Stimulated activated CD4-positive, alpha-beta T cell treated with anti-CD3 and anti-CD28 coated beads, TNF-alpha, amount 100 ng/mL, for 48 hours (primary cell): ENCODE measurements at regions not wholly inside any gene's neighbourhood (a gene's known extent, or its start where the extent isn't known, plus 50 kb on each side); places are given as distances from the start of the nearest gene placed in this dataset.
A peak's percentile ranks its signal among the peaks of the same experiment; 100 is the strongest.
"Not testable (repeated sequence)": the region's sequence is repeated elsewhere in the genome, so short reads cannot be mapped to it uniquely, and the experiment has no call there.

Experiments used
- DNase-seq, 3 donors: peaks; one replicate each; pipeline ENCODE4 v3.0.0-alpha.2; 2020; ENCODE audit warnings: low read depth in 3 of 3

DNA sequence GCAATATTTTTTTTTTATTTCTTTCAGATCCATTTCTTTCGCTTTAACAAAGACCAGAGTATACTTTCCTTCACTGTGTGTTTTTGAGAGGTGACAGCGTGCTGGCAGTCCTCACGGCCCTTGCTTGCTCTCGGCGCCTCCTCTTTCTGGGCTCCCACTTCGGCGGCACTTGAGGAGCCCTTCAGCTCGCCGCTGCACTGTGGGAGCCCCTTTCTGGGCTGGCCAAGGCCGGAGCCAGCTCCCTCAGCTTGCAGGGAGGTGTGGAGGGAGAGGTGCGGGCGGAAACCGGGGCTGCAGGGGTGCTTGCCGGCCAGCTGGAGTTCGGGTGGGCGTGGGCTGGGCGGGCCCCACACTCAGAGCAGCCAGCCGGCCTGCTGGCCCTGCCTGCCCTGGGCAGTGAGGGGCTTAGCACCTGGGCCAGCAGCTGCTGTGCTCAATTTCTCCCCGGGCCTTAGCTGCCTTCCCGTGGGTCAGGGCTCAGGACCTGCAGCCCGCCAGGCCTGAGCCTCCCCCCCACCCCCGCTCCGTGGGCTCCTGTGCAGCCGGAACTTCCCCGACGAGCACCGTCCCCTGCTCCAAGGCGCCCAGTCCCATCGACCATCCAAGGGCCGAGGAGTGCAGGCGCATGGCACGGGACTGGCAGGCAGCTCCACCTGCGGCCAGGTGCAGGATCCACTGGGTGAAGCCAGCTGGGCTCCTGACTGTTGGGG, 1490.6 kb downstream of the OTOL1 start:
- DNase-seq, result not testable (repeated sequence)

DNA sequence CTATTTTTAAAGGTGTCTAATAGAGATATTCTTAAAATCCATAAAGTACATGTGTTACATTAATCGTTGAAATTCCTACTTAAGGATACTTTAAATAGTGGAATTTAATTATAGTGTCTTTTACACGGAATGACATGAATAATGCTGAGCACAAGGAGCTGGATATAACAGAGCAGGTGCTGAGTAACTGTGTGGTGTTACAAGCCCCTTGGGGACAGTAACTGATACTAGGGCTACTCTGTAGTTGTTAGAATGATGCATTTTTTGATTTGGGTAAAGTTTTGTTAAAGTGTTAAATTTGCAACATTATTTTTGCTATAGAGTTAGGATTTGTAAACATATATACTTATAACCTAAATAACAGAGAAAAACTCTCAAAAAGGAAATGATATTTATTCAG, 1496.1 kb downstream of the OTOL1 start:
- DNase-seq, result no peak

DNA sequence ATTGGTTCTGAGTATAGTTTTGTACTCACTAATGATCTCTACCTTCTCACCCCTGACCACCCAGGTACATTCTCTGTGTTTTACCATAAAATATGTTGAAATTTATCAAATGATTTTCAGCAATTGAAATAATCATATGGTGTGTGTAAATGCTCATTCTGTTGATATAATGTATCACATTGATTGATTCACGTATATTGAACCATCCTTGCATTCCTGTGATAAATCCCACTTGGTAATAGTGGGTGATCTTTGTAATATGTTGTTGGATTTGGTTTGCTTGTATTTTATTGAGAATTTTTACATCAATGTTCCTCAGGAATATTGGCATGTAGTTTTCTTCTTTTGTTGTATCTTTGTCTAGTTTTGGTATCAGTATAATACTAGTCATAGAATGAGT, 1497.6 kb downstream of the OTOL1 start:
- DNase-seq, result no peak

DNA sequence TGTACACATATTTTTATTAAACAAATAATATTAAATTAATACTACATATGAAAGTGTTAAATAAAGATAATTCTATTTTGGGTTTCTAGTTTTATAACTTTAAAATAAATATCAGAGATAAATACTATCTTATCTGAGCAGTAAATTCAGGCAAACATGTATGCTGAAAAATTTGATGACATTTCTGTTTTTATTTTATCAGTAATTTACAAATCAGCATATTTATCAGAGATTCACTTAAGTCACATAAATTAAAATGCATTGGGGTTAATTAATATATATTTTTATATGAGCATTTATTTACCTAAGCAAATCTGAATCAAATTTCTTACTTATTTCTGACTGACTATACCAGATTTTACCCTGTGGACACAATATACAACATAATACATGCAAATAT, 1499.8 kb downstream of the OTOL1 start:
- DNase-seq, result no peak

DNA sequence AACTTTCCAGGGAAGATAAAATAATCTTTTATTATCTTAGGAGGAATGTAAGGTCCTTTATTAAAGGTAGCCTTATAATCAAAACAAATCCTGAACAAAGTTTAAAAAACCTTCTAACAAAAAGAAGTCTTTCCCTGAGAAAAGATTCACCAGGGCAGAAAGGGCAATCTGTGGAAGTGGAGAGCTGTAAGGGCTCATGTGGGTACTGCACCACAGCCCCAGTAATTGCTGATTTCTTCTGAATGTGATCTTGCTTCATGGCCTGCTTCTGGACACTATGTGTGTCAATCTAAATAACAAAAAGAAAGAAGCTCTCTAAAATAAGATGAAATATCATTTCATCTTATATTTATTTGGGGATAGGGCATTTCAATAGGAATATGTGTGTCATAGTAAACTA, 1501.6 kb downstream of the OTOL1 start:
- no peak for DNase-seq

DNA sequence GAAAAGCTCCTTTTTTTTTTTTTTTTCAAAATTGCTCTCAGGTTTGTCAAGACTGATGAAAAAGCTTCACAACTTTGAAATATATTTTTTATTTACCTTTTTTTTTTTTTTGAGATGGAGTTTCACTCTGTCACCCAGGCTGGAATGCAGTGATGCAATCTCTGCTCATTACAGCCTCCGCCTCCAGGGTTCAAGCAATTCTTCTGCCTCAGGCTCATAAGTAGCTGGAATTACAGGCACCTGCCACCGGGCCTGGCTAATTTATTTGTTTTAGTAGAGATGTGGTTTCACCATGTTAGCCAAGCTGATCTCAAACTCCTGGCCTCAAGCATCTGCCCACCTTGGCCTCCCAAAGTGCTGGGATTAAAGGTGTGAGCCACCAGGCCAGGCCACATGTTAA, 1515.0 kb downstream of the OTOL1 start:
- no peak for DNase-seq

DNA sequence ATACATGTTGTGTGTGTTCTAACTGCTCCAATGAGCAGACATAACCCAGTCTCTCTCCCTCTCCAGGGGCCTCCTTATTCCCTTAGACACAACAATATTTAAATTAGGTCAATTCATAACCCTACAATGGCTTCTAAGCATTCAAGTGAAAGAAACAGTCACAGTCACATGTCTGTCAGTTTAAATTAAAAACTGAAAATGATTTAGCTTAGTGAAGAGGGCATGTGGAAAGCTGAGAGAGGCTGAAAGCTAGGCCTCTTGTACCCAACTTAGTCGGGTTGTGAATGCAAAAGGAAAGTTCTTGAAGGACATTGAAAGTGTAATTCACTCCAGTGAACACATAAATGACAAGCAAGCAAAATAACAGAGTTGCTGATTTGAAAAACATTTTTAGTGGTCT, 1519.6 kb downstream of the OTOL1 start:
- DNase-seq, result no peak

DNA sequence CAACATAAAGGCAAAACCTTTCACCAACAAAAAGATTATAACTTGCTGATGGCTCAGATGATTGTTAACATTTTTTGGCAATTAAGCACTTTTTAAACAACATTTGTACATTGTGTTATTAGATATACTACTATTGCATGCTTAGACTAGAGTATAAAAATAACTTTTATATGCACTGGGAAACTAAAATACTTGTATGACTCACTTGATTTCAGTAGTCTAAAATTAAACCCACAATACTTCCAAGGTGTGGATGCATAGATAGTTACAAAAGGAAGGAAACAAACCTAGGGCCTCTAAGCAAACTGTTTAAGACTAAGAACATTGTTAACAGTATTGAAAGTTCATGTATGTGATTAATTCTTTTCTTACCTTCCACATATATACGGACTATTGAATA, 1521.5 kb downstream of the OTOL1 start:
- no peak for DNase-seq

DNA sequence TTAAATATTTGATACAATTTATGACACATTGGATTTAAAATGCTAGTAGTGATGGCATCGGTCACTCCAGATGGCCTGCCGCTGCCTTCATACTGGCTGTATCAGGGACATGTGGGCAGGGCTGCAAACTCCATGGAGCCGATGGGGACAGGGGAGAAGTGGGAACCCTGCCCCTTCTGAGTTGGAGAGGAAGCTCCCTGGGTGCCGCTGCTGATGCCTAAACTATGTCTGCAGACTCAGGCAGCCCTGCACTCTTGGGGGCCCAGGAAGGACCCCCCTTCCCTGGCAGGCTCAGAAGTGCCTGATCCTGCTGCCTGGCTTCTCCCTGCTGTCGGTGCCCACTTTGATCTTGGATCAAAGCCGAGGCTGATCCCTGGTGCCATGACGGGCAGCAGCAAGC, 1522.1 kb downstream of the OTOL1 start:
- no peak for DNase-seq

DNA sequence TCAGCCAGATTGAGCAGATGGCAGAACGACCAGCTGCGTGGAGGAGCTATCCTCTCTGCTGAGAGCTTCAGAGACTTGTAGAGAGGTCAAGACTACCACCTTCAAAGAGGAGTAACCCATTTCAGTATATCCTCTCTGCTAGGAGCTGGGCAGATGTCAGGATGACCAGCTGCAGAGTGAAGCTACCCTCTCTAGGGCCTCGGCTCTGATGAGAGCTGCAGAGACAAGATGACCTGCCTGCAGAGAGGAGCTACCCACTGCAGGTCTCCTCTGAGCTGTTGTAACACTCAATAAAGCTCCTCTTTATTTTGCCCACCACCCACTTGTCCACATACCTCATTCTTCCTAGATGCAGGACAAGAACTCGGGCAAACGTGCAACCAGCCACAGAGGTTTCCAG, 1522.7 kb downstream of the OTOL1 start:
- no peak for DNase-seq

DNA sequence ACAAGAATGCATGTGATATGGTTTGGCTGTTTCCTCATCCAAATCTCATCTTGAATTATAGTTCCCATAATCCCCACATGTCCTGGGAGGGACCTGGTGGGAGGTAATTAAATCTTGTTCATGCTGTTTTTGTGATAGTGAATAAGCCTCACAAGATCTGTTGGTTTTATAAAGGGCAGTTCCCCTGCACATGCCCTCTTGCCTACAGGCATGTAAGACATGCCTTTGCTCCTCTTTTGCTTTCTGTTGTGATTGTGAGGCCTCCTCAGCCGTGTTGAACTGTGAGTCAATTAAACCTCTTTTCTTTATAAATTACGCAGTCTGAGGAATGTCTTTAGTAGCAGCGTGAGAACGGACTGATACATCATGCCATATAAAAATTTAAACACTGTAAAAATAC, 1537.0 kb downstream of the OTOL1 start:
- no peak for DNase-seq

DNA sequence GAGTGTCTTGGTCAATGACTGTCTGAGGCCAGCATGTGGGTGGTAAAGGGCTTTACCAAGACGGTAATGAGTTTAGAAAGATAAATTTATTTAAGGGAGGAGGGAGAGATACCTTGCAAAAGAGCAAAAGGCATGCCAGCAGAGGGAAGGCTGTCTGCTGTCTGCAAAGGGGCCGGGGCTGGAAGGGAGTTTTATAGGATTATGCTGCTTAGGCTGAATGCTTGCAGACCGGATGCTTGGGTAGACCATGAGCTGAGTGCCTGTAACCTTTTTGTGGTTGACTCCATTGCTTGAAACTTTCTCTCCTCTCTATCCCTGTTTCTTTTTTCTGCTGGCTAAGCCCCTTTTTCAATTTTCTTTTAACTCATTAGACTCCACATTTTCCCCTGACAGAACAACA, 1543.0 kb downstream of the OTOL1 start:
- DNase-seq, result no peak

DNA sequence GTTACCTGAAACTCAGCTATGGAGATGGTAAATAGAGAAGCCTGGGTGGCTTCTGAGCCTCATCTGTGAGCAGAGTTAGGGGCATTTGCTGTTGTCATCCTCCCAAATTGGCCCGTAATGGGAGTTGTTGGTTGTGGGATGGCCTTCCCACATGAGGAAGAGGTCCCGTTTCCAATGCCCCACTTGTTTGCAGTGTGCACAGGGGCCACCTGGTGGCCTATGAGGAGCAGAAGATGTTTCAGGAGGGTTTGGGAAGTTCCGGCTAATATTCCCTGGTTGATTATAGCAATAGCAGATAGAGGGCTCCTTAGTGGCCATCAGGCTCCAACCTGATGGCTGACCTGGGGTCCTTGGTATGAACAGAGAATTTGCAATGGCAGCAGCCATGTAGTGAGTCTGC, 1546.5 kb downstream of the OTOL1 start:
- DNase-seq, result no peak

DNA sequence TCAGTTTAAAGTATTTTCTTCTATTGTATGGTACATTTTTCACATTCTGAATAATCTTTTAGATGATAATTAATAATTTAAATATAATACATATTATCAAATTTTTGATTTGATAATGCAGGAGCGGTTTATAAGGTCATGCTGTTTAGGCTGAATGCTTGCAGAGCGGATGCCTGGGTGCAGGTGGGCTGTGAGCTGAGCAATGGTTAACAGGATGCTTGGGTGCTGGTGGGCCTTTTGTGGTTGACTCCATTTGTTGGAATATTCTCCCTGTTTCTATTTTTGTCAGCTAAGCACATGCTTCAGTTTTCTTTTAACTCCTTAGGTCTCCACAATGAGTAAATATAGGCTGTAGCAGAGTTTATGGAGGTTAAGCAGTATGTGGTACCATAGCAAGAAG, 1549.3 kb downstream of the OTOL1 start:
- DNase-seq, result no peak

DNA sequence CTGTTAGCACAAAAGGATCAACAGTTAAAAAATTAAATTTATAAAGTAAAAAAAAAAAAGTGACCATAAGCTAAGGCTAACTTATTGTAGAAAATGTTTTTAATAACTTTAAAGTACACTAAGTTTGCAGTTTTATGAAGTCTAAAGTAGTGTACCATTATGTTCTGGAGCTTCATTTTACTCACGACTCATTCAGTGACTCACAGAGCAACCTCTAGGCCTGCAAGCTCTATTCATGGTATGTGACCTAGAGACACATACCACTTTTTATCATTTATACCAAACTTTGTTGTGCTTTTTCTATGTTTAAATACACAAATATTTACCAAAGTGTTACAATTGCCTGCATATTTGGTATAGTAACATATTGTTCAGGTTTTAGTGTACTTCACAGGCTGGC, 1552.3 kb downstream of the OTOL1 start:
- DNase-seq, result no peak

DNA sequence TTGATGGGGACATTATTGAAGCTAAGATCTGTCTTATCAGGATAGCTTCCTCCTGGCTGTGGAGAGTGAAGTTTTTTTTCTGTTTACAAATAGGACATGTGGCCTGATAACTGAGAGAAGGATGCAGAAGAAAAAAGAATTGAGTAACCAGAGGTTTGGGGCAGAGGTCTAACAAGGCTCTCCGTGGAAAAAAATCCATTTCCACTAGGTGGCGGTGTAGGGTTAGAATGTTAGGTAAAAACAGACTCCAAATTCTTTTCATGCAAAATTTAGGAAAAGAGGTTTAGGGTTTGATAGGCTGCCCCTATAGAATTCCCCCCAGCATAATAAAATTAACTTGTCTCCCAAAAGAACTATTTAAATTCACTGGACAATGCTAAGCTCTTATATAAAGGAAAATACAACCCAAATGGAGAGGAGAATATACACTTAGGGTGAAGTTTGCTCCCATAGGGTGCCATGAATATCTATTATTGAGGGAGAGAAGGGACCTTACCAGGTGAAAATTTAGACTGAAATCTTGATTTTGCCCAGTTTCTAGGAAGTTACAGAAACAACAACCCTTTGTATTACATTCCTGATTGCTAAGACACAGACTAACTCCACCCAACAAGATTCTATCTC, 1560.4 kb downstream of the OTOL1 start:
- DNase-seq, result peak in 1 of 3 donors; percentile 8

DNA sequence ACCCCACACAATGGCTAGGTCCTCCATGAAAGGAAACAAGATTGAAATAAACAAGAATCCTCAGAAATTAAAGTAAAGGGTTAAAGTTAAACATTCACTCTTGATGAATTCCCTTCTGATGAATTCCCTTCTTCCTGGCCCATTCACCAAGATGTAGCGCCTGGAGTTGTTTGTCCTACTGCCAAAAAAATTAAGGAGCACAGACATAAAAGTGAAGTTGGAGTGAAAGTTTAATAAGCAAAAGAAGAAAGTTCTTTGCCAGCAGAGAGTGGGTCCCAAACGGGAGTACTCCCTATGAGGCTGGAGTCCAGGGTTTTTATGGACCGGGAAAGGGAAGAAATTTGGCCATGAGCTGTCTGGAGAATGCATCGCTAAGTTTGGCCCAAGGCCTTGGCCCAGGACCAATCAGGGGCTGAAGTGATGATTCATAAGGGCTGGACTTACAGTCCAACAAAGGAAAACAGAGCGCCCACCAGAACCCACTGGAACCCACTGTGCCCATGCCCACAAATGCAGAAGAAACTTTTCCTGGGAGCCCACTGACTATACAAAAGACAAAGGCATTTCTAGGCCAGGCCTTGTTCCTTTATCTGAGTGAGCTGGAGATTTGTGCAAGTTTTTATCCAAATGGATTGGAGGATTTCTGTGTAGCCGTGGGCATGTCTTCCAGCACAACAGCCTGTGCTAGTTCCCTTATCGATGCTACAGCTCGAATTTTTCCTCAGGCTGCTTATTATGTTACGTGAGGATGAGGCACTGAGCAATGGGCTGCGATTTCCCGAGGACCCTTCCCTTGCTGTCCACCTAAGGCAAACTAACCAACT, 1561.6 kb downstream of the OTOL1 start:
- no peak for DNase-seq

DNA sequence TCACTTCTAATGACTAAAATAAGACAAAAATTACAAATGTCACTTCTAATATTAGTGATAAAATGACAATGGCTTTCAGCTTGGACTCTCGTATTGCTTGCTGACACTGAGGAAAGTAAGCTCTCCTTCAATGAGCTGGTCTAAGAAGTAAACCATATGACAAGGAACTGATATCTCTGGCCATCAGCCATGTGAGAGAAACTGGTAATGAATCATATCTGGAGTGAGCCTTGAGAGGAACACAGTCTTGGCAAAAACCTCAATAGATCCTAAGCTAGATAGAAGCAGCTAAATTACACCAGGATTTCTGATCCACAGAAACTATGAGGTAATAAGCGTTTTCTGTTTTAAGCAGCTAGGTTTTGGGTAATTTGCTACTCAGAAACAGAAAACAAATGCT, 1575.1 kb downstream of the OTOL1 start:
- DNase-seq, result no peak
